Panc1 (cell line): ENCODE measurements at regions not wholly inside any gene's neighbourhood (a gene's known extent, or its start where the extent isn't known, plus 50 kb on each side); places are given as distances from the start of the nearest gene placed in this dataset.

Source experiments
- ATAC-seq: fragments of 200-7000 bp; cut with Tn5 transposase; 2 replicates; pipeline ENCODE4 v1.9.1; 2020; ENCODE audit warnings: mild to moderate bottlenecking, moderate library complexity
- BruUV-seq: library from RNA; stranded (reverse); fragments of 400-500 nt; replicated peaks from 2 replicates; lab custom pipeline; 2021; lab: Mats Ljungman, UMichigan
- CTCF ChIA-PET: fragments of 300-600 bp; sonication (Branson Sonifier 250); formaldehyde crosslinking; loops from one replicate; lab custom pipeline; 2022; ENCODE audit warnings: antibody characterized with exemption; lab: Charles Lee
- POLR2A ChIA-PET: fragments of 300-600 bp; sonication (Branson Sonifier 250); formaldehyde crosslinking; loops from one replicate; lab custom pipeline; 2022; ENCODE audit warnings: antibody characterized with exemption; lab: Charles Lee
- DNase-seq: peaks from one replicate; pipeline ENCODE4 v3.0.0-alpha.2; 2010; ENCODE audit warnings: low read depth, low spot score
- H3K27ac ChIP-seq: 2 replicates; pipeline ENCODE4 v1.5.1; 2011; ENCODE audit warnings: mild to moderate bottlenecking, low read length, inconsistent platforms
- H3K27me3 ChIP-seq: fragments of 200-500 bp; sonication (Bioruptor generic); 2 replicates; pipeline ENCODE4 v1.6.0; 2014; ENCODE audit warnings: low read length, inconsistent platforms; ENCODE audit not compliant: control insufficient read depth, insufficient read depth
- H3K36me3 ChIP-seq: fragments of 200-500 bp; sonication (Bioruptor generic); 2 replicates; pipeline ENCODE4 v1.5.1; 2014; ENCODE audit warnings: inconsistent platforms, mild to moderate bottlenecking, low read length, moderate library complexity; ENCODE audit not compliant: control insufficient read depth, insufficient read depth
- H3K4me1 ChIP-seq: 2 replicates; pipeline ENCODE4 v1.5.1; 2011; ENCODE audit warnings: inconsistent platforms, mild to moderate bottlenecking, low read length, moderate library complexity; ENCODE audit not compliant: control insufficient read depth, insufficient read depth
- H3K4me3 ChIP-seq, 2 experiments: 2 replicates each; pipeline ENCODE4 v1.5.1; 2011 to 2012; ENCODE audit warnings: low read depth in 2 of 2, low read length in 2 of 2, mild to moderate bottlenecking in 2 of 2, inconsistent platforms in 1 of 2, moderate library complexity in 1 of 2
- H3K9me3 ChIP-seq: fragments of 200-500 bp; sonication (Bioruptor generic); 2 replicates; pipeline ENCODE4 v1.5.1; 2014; ENCODE audit warnings: low read depth, mild to moderate bottlenecking, inconsistent platforms, low read length, moderate library complexity; ENCODE audit not compliant: control insufficient read depth, insufficient read depth
- CTCF ChIP-seq: fragments of 450-650 bp; IDR thresholded peaks from 2 replicates; pipeline ENCODE4 v1.5.1; 2017; ENCODE audit warnings: mild to moderate bottlenecking
- POLR2AphosphoS5 ChIP-seq: IDR thresholded peaks from 2 replicates; pipeline ENCODE4 v1.6.1; 2012; ENCODE audit warnings: mild to moderate bottlenecking, low read depth, low read length, moderate library complexity
- REST ChIP-seq, 2 experiments: IDR thresholded peaks; 2 replicates each; pipeline ENCODE4 v1.6.1; 2011 to 2012; ENCODE audit warnings: low read depth in 2 of 2, control low read depth in 1 of 2, low read length in 1 of 2, mild to moderate bottlenecking in 1 of 2, moderate library complexity in 1 of 2; ENCODE audit not compliant: insufficient read depth in 1 of 2
- SIN3A ChIP-seq: IDR thresholded peaks from 2 replicates; pipeline ENCODE4 v1.6.1; 2012; ENCODE audit warnings: low read depth, mild to moderate bottlenecking, low read length, moderate library complexity, borderline replicate concordance; ENCODE audit not compliant: insufficient read depth
- TCF7L2 ChIP-seq: IDR thresholded peaks from 2 replicates; pipeline ENCODE4 v1.6.1; 2011; ENCODE audit warnings: mild to moderate bottlenecking, low read depth, low read length, inconsistent platforms
- in situ Hi-C: cut with HindIII; loops from 2 replicates; pipeline ENCODE4 v1.10.0; 2016; ENCODE audit warnings: low sequenced_read_pairs, low pct_unique_long_range_greater_than_20kb
- intact Hi-C: fragments of 100-400 bp; cut with micrococcal nuclease; formaldehyde crosslinking; loops from one replicate; pipeline ENCODE4 v1.10.0; 2022; ENCODE audit not compliant: unreplicated experiment

- POLR2A ChIA-PET, result no interaction called here
These were observed 405.5 kb upstream of the NR3C2 start for GRCh38 chr4:148847544-148848255.

GRCh38 chr4:148845609-148846008 lies 403.4 kb upstream of the NR3C2 start:
- POLR2A ChIA-PET, result no interaction called here

More at GRCh38 chr4:148847544-148848255, 405.5 kb upstream of the NR3C2 start:
- no peak for TF ChIP-seq REST (IDR thresholded peaks at IDR 0.05; ENCODE audit: insufficient read depth in 1 of 2, low read depth in 2 of 2, low read length in 1 of 2)
- no peak for TF ChIP-seq POLR2AphosphoS5
- no peak for TF ChIP-seq CTCF
- TF ChIP-seq SIN3A, result no peak
- TF ChIP-seq TCF7L2, result no peak
- CTCF ChIA-PET, result no interaction called here
- in situ Hi-C loops, result no loop called here
- H3K27me3 ChIP-seq, result no peaks in the 10 kb centered on the region
- H3K27ac ChIP-seq, result no peak overlapping the region
- H3K4me3 ChIP-seq, result no peak overlapping the region
- ATAC-seq (no peak), DNase-seq (no peak)
- no TSS peak for BruUV-seq
- H3K9me3 ChIP-seq, result no peaks in the 10 kb centered on the region
- no peaks in the 10 kb centered on the region for H3K4me1 ChIP-seq
- H3K36me3 ChIP-seq, result no peaks in the 10 kb centered on the region
- intact Hi-C loops, result no loop called here

More at GRCh38 chr4:148845609-148846008, 403.4 kb upstream of the NR3C2 start:
- in situ Hi-C loops (no loop called here), intact Hi-C loops (no loop called here)
- Histone ChIP-seq H3K9me3 (no peaks in the 10 kb centered on the region), H3K4me1 (no peaks in the 10 kb centered on the region), H3K27ac (no peak overlapping the region), H3K36me3 (no peaks in the 10 kb centered on the region), H3K27me3 (no peaks in the 10 kb centered on the region), H3K4me3 (no peak overlapping the region)
- no TSS peak for BruUV-seq
- TF ChIP-seq POLR2AphosphoS5, result no peak
- TF ChIP-seq CTCF, result no peak
- no peak for TF ChIP-seq SIN3A
- TF ChIP-seq TCF7L2, result no peak
- no peak for TF ChIP-seq REST (IDR thresholded peaks at IDR 0.05; ENCODE audit: insufficient read depth in 1 of 2, low read depth in 2 of 2, low read length in 1 of 2)
- CTCF ChIA-PET, result no interaction called here
- ATAC-seq (no peak), DNase-seq (no peak)
